Uterus (tissue), 2 donors: ENCODE measurements at regions not wholly inside any gene's neighbourhood (a gene's known extent, or its start where the extent isn't known, plus 50 kb on each side); places are given as distances from the start of the nearest gene placed in this dataset.

ENCODE experiments used
- POLR2A ChIP-seq, 2 donors: fragments of 450-650 bp; IDR thresholded peaks; one replicate each; pipeline ENCODE4 v1.6.1; 2016; ENCODE audit warnings: antibody characterized with exemption in 2 of 2, mild to moderate bottlenecking in 1 of 2, moderate library complexity in 1 of 2
- TF ChIP-seq, protein P1 (sequence below), 4 experiments: fragments of 200-600 bp in 2 of 4; fragments of 450-650 bp in 2 of 4; sonication (generic) in 2 of 4; IDR thresholded peaks; one replicate each; pipeline ENCODE4 v1.5.1; 2016 to 2019; ENCODE audit warnings: antibody characterized with exemption in 4 of 4, mild to moderate bottlenecking in 2 of 4, moderate library complexity in 1 of 4

DNA sequence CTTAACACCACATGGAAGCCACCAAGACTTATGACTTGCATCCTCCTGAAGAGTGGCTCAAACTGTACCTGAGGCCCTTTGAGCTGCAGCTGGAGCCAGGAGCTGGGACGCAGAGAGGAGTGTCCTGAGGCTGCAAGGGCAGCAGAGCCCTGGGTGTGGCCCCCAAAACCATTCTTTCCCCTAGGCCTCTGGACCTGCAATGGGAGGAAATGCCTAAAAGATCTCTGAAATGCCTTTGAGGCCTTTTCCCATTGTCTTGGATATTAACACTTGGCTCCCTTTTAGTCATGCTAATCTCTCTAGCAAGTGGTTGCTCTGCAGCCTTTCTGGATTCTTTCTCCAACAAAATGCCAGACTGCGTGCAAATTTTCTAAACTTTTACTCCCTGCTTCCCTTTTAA is 156.1 kb downstream of the SLC38A4 start:
- TF ChIP-seq, protein P1, sequence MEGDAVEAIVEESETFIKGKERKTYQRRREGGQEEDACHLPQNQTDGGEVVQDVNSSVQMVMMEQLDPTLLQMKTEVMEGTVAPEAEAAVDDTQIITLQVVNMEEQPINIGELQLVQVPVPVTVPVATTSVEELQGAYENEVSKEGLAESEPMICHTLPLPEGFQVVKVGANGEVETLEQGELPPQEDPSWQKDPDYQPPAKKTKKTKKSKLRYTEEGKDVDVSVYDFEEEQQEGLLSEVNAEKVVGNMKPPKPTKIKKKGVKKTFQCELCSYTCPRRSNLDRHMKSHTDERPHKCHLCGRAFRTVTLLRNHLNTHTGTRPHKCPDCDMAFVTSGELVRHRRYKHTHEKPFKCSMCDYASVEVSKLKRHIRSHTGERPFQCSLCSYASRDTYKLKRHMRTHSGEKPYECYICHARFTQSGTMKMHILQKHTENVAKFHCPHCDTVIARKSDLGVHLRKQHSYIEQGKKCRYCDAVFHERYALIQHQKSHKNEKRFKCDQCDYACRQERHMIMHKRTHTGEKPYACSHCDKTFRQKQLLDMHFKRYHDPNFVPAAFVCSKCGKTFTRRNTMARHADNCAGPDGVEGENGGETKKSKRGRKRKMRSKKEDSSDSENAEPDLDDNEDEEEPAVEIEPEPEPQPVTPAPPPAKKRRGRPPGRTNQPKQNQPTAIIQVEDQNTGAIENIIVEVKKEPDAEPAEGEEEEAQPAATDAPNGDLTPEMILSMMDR (IDR thresholded peaks at IDR 0.05): no peak
- TF ChIP-seq POLR2A (IDR thresholded peaks at IDR 0.05): no peak
